K562 (cell line): ENCODE measurements at regions not wholly inside any gene's neighbourhood (a gene's known extent, or its start where the extent isn't known, plus 50 kb on each side); places are given as distances from the start of the nearest gene placed in this dataset.

Experiments used
- ATAC-seq: fragments of 200-7000 bp; cut with Tn5 transposase; 3 replicates; pipeline ENCODE4 v1.9.1; 2020; ENCODE audit warnings: moderate library complexity
- BruUV-seq: library from RNA; stranded (reverse); fragments of 400-500 nt; replicated peaks from 2 replicates; lab custom pipeline; 2021; lab: Mats Ljungman, UMichigan
- CTCF ChIA-PET: fragments of 300-600 bp; formaldehyde crosslinking; extraction: SDS; loops from one replicate; lab custom pipeline; 2021; ENCODE audit warnings: low intra/inter-chr PET ratio; lab: Yijun Ruan, JAX
- POLR2A ChIA-PET: fragments of 300-600, 350-650 bp; sonication (Branson Sonifier 250); formaldehyde crosslinking; extraction: SDS; loops from one replicate; lab custom pipeline; 2021; ENCODE audit warnings: antibody characterized with exemption, inconsistent platforms; lab: Yijun Ruan, JAX
- DNase-seq, 4 experiments: peaks; one replicate each; pipeline versions ENCODE4 v3.0.0 to v3.0.0-alpha.2; 2011 to 2018; ENCODE audit warnings: low spot score in 3 of 4, mixed read lengths in 3 of 4; ENCODE audit errors: extremely low read depth in 1 of 4
- FAIRE-seq: peaks from 2 replicates; lab custom pipeline; 2011; peaks lifted over from hg19 to GRCh38; lab: Jason Lieb, UNC
- H2AFZ ChIP-seq: 2 replicates; pipeline ENCODE4 v1.6.0; 2011; ENCODE audit warnings: low read depth, low read length, control low read depth, inconsistent platforms
- H3K27ac ChIP-seq: fragments of 200-600 bp; 3 replicates; pipeline ENCODE4 v1.8.0; 2011; ENCODE audit warnings: low read depth, mild to moderate bottlenecking, control low read depth, inconsistent platforms, low read length, moderate library complexity, mixed read lengths; ENCODE audit errors: extremely low read depth
- H3K27me3 ChIP-seq, 2 experiments: fragments of 300-600 bp in 1 of 2; 2 replicates in 1 of 2; 3 replicates in 1 of 2; pipeline versions ENCODE4 v1.6.0 to v1.8.0; 2011; ENCODE audit warnings: inconsistent platforms in 2 of 2, low read length in 2 of 2, mild to moderate bottlenecking in 1 of 2, mixed read lengths in 1 of 2, moderate library complexity in 1 of 2; ENCODE audit not compliant: control insufficient read depth in 2 of 2, insufficient read depth in 2 of 2
- H3K36me3 ChIP-seq: fragments of 300-600 bp; 3 replicates; pipeline ENCODE4 v1.8.0; 2011; ENCODE audit warnings: mild to moderate bottlenecking, low read length, inconsistent platforms; ENCODE audit not compliant: control insufficient read depth, insufficient read depth
- H3K4me1 ChIP-seq, 2 experiments: fragments of 200-600 bp in 1 of 2; replicated peaks in 1 of 2; 2 replicates in 1 of 2; 3 replicates in 1 of 2; pipeline versions ENCODE4 v1.5.1 to v1.8.0; 2011; ENCODE audit warnings: inconsistent platforms in 2 of 2, low read length in 2 of 2, mild to moderate bottlenecking in 1 of 2, mixed read lengths in 1 of 2, moderate library complexity in 1 of 2; ENCODE audit not compliant: control insufficient read depth in 2 of 2, insufficient read depth in 2 of 2
- H3K4me2 ChIP-seq: 2 replicates; pipeline ENCODE4 v1.6.1; 2011; ENCODE audit warnings: low read length, control low read depth, inconsistent platforms, mixed read lengths; ENCODE audit not compliant: insufficient read depth
- H3K4me3 ChIP-seq: fragments of 200-600 bp; sonication (generic), shearing (Covaris generic); 2 replicates; pipeline ENCODE4 v1.5.1; 2016; ENCODE audit warnings: control low read depth, inconsistent platforms
- H3K79me2 ChIP-seq: fragments of 200-600 bp; 3 replicates; pipeline ENCODE4 v1.8.0; 2011; ENCODE audit warnings: low read length, inconsistent platforms; ENCODE audit not compliant: control insufficient read depth, insufficient read depth
- H3K9ac ChIP-seq, 2 experiments: 2 replicates each; pipeline versions ENCODE4 v1.6.0 to v1.6.1; 2011; ENCODE audit warnings: low read depth in 2 of 2, low read length in 2 of 2, control low read depth in 1 of 2, inconsistent platforms in 1 of 2, mild to moderate bottlenecking in 1 of 2, mixed read lengths in 1 of 2; ENCODE audit not compliant: insufficient read depth in 1 of 2
- H3K9me1 ChIP-seq: one replicate; pipeline ENCODE4 v1.6.0; 2011; ENCODE audit warnings: inconsistent platforms, mild to moderate bottlenecking, low read length, moderate library complexity; ENCODE audit not compliant: control insufficient read depth, insufficient read depth
- H3K9me3 ChIP-seq: replicated peaks from 2 replicates; pipeline ENCODE4 v1.5.1; 2011; ENCODE audit warnings: low read depth, low read length, inconsistent platforms; ENCODE audit not compliant: control insufficient read depth, insufficient read depth
- H4K20me1 ChIP-seq: replicated peaks from 2 replicates; pipeline ENCODE4 v1.6.1; 2011; ENCODE audit warnings: low read length, inconsistent platforms, mixed read lengths; ENCODE audit not compliant: control insufficient read depth, insufficient read depth
- DEAF1 ChIP-seq: fragments of 450-650 bp; formaldehyde crosslinking; IDR thresholded peaks from 2 replicates; pipeline ENCODE4 v1.4.0; 2020; ENCODE audit warnings: mild to moderate bottlenecking, moderate library complexity
- HDAC3 ChIP-seq: fragments of 450-650 bp; IDR thresholded peaks from 2 replicates; pipeline ENCODE4 v1.6.1; 2018; ENCODE audit warnings: borderline replicate concordance, mild to moderate bottlenecking, moderate library complexity; ENCODE audit not compliant: partially characterized antibody
- HNRNPL ChIP-seq: fragments of 200-400 bp; formaldehyde crosslinking; IDR thresholded peaks from 2 replicates; pipeline ENCODE4 v1.6.1; 2017; ENCODE audit warnings: low read depth, mild to moderate bottlenecking, low read length
- MCM3 ChIP-seq: fragments of 450-650 bp; IDR thresholded peaks from 2 replicates; pipeline ENCODE4 v1.6.1; 2016
- PML ChIP-seq: IDR thresholded peaks from 2 replicates; pipeline ENCODE4 v1.6.1; 2012; ENCODE audit warnings: low read length, inconsistent platforms
- RBM34 ChIP-seq: fragments of 200-400 bp; formaldehyde crosslinking; IDR thresholded peaks from 2 replicates; pipeline ENCODE4 v1.6.1; 2018; ENCODE audit warnings: low read length, borderline replicate concordance; ENCODE audit not compliant: insufficient read depth
- SIN3B ChIP-seq: fragments of 450-650 bp; IDR thresholded peaks from 2 replicates; pipeline ENCODE4 v1.6.1; 2017; ENCODE audit warnings: low read depth, mild to moderate bottlenecking, moderate library complexity
- STAT5A ChIP-seq: IDR thresholded peaks from 2 replicates; pipeline ENCODE4 v1.6.1; 2012; ENCODE audit warnings: low read length, inconsistent platforms, borderline replicate concordance
- THRA ChIP-seq: fragments of 450-650 bp; IDR thresholded peaks from 2 replicates; pipeline ENCODE4 v1.6.1; 2017; ENCODE audit warnings: mild to moderate bottlenecking, moderate library complexity
- VEZF1 ChIP-seq: fragments of 200-800 bp; sonication (Bioruptor generic); IDR thresholded peaks from 2 replicates; pipeline ENCODE4 v1.6.1; 2017; ENCODE audit warnings: missing genetic modification characterization, missing compliant biosample characterization
- ZBTB12 ChIP-seq: fragments of 250-450 bp; sonication (Bioruptor Pico); IDR thresholded peaks from 2 replicates; pipeline ENCODE4 v1.4.0; 2020
- ZBTB33 ChIP-seq: sonication (generic); formaldehyde crosslinking; IDR thresholded peaks from 2 replicates; pipeline ENCODE4 v1.8.1; 2023; ENCODE audit warnings: mild to moderate bottlenecking, missing genetic modification reagents
- ZBTB9 ChIP-seq: fragments of 450-650 bp; formaldehyde crosslinking; IDR thresholded peaks from 2 replicates; pipeline ENCODE4 v1.4.0; 2020; ENCODE audit warnings: mild to moderate bottlenecking, moderate library complexity
- ZSCAN32 ChIP-seq: fragments of 450-650 bp; formaldehyde crosslinking; IDR thresholded peaks from 2 replicates; pipeline ENCODE4 v1.4.0; 2020; ENCODE audit warnings: mild to moderate bottlenecking, moderate library complexity
- WGBS: fragments of 100-300 bp; shearing (Covaris generic); methylation state at CpG from one replicate; pipeline ENCODE4 v1.1.6; 2016; ENCODE audit warnings: low coverage, mixed read lengths; ENCODE audit not compliant: insufficient coverage; ENCODE audit errors: missing lambda C conversion rate; 5-methylcytosine and 5-hydroxymethylcytosine counted together
- in situ Hi-C: fragments of 300-500 bp; cut with MboI; formaldehyde crosslinking; loops from 4 replicates; pipeline ENCODE4 v1.15.0; 2018; ENCODE audit warnings: inconsistent platforms, mixed read lengths
- intact Hi-C: fragments of 100-400 bp; cut with micrococcal nuclease; formaldehyde crosslinking; loops from 2 replicates; pipeline ENCODE4 v1.14.2; 2022

- ATAC-seq: no peak
- Histone ChIP-seq H3K4me2 (no peak overlapping the region), H3K9ac (no peak overlapping the region), H2AFZ (no peak overlapping the region), H3K4me3 (no peak overlapping the region), H3K36me3 (no peaks in the 10 kb centered on the region), H4K20me1 (no peaks in the 10 kb centered on the region), H3K27me3 (no peaks in the 10 kb centered on the region), H3K27ac (no peak overlapping the region), H3K9me1 (no peaks in the 10 kb centered on the region), H3K4me1 (no peaks in the 10 kb centered on the region), H3K9me3 (no peaks in the 10 kb centered on the region), H3K79me2 (no peaks in the 10 kb centered on the region)
- no peak for DNase-seq
- no peak for FAIRE-seq
- intact Hi-C loops: no loop called here
- no TSS peak for BruUV-seq
- in situ Hi-C loops: no loop called here
- POLR2A ChIA-PET: no interaction called here
- CTCF ChIA-PET: no interaction called here
- 5% methylated on average over 5 of the region's 6 CpGs for WGBS
- no peak for TF ChIP-seq DEAF1 (CRISPR knock-in tag)
- TF ChIP-seq ZSCAN32 (CRISPR knock-in tag): no peak
- no peak for TF ChIP-seq VEZF1 (CRISPR knock-in tag)
- no peak for TF ChIP-seq HDAC3
- TF ChIP-seq ZBTB12 (CRISPR knock-in tag): no peak
- TF ChIP-seq PML: no peak
- TF ChIP-seq STAT5A: no peak
- TF ChIP-seq RBM34: no peak
- TF ChIP-seq THRA: no peak
- no peak for TF ChIP-seq MCM3
- TF ChIP-seq ZBTB33: no peak
- no peak for TF ChIP-seq SIN3B
- no peak for TF ChIP-seq ZBTB9
- no peak for TF ChIP-seq HNRNPL
Observed at GRCh38 chr14:42633504-42634095, 1026.9 kb downstream of the LRFN5 start.
